ENCODE measurements at regions not wholly inside any gene's neighbourhood (a gene's known extent, or its start where the extent isn't known, plus 50 kb on each side); places are given as distances from the start of the nearest gene placed in this dataset.
A peak's percentile ranks its signal among the peaks of the same experiment; 100 is the strongest.

- Histone ChIP-seq H3K9ac (ENCODE audit: extremely low read depth, insufficient read length, low read length) (no peak overlapping the region), H2AFZ (ENCODE audit: low read length) (no peak overlapping the region), H3K23me2 (ENCODE audit: insufficient read length, low read depth, low read length, poor library complexity, severe bottlenecking) (no peaks in the 10 kb centered on the region), H4K8ac (replicated peaks; ENCODE audit: insufficient read length, low read depth, low read length) (no peak overlapping the region), H3K14ac (ENCODE audit: insufficient read depth, low read length) (no peak overlapping the region), H4K20me1 (ENCODE audit: control insufficient read depth, insufficient read depth, insufficient read length) (no peaks in the 10 kb centered on the region), H3K27me3 (ENCODE audit: insufficient read depth, low read length) (no peaks in the 10 kb centered on the region), H4K91ac (ENCODE audit: insufficient read length, low read depth, low read length) (no peak overlapping the region), H3K79me1 (ENCODE audit: insufficient read depth, low read depth, low read length, poor library complexity, severe bottlenecking) (no peaks in the 10 kb centered on the region), H4K5ac (ENCODE audit: insufficient read length, low read depth, low read length) (no peak overlapping the region), H2BK120ac (ENCODE audit: low read depth, low read length, poor library complexity, severe bottlenecking) (no peak overlapping the region), H3K18ac (ENCODE audit: insufficient read length, low read depth, low read length) (no peak overlapping the region), H3K56ac (ENCODE audit: insufficient read length, low read depth, low read length) (no peak overlapping the region), H3K4me1 (ENCODE audit: insufficient read depth, low read length) (peaks cover 3% of the 10 kb centered on the region; the same call in 1 of the 2 replicates), H3K4me2 (ENCODE audit: insufficient read depth, insufficient read length, low read length) (no peak overlapping the region), H3K9me3 (ENCODE audit: control insufficient read depth, low read depth, low read length) (no peaks in the 10 kb centered on the region), H2AK5ac (ENCODE audit: insufficient read length, low read length) (no peak overlapping the region), H2BK5ac (ENCODE audit: insufficient read length, low read length) (no peak overlapping the region), H3K27ac (ENCODE audit: insufficient read length, low read depth, low read length) (no peak overlapping the region), H2BK20ac (ENCODE audit: low read depth, low read length, poor library complexity, severe bottlenecking) (no peak overlapping the region), H2BK12ac (ENCODE audit: insufficient read length, low read depth, low read length) (no peak overlapping the region), H3K79me2 (ENCODE audit: insufficient read depth, low read length) (no peaks in the 10 kb centered on the region), H2BK15ac (ENCODE audit: low read depth, low read length) (no peak overlapping the region), H3K4ac (ENCODE audit: low read depth, low read length) (no peak overlapping the region), H3T11ph (ENCODE audit: low read length) (no peak overlapping the region), H3K23ac (ENCODE audit: insufficient read length, low read depth, low read length) (no peak overlapping the region)
- Mint-ChIP-seq H3K27me3 (ENCODE audit: low read depth) (no peaks in the 10 kb centered on the region), H3K36me3 (ENCODE audit: insufficient read depth in 1 of 3, low read depth in 3 of 3) (peaks cover 0 to 12% (median 0%) of the 10 kb centered on the region in 3 experiments; a peak in 3 of 7 replicates), H3K4me1 (peaks cover 23 to 29% of the 10 kb centered on the region in 2 experiments), H3K9me3 (peaks cover 7 to 13% of the 10 kb centered on the region in 2 experiments; a peak in 2 of 5 replicates), H3K27ac (peak overlapping the region; percentile 26 to 54 (median 28); a peak in 4 of 7 replicates), H3K4me3 (no peak overlapping the region)
- WGBS (ENCODE audit: extremely low coverage, insufficient read length, low lambda C conversion rate), result no CpG with 5 or more reads among the region's 8 CpGs
- no peak for DNase-seq
- TF ChIP-seq CTCF (conservative IDR thresholded peaks at IDR 0.05), result no peak
Observed at GRCh38 chr6:163897030-163897429, 482.5 kb downstream of the QKI start.

Measured in H9 (cell line).